Esophagus squamous epithelium (tissue), 5 donors: ENCODE measurements at regions not wholly inside any gene's neighbourhood (a gene's known extent, or its start where the extent isn't known, plus 50 kb on each side); places are given as distances from the start of the nearest gene placed in this dataset.
A peak's percentile ranks its signal among the peaks of the same experiment; 100 is the strongest.
"Not testable (repeated sequence)": the region's sequence is repeated elsewhere in the genome, so short reads cannot be mapped to it uniquely, and the experiment has no call there.

Experiments
- DNase-seq: peaks from one replicate; lab custom pipeline; 2025; lab: John Stamatoyannopoulos, UW
- H3K27ac ChIP-seq, 4 donors: fragments of 200-600 bp; sonication (generic); one replicate each; pipeline ENCODE4 v1.5.1; 2016 to 2019; ENCODE audit warnings: mild to moderate bottlenecking in 1 of 4
- H3K27me3 ChIP-seq, 4 donors: fragments of 200-600 bp; sonication (generic); 1 replicate in 3 of 4; 2 replicates in 1 of 4; pipeline versions ENCODE4 v1.5.1 to v1.6.0; 2017 to 2021; ENCODE audit warnings: antibody characterized with exemption in 1 of 4
- H3K36me3 ChIP-seq, 3 donors: fragments of 200-600 bp; sonication (generic); one replicate each; pipeline ENCODE4 v1.5.1; 2016 to 2019
- H3K4me1 ChIP-seq, 3 donors: fragments of 200-600 bp; sonication (generic); one replicate each; pipeline ENCODE4 v1.5.1; 2017 to 2019
- H3K4me3 ChIP-seq, 4 donors: fragments of 200-600 bp; sonication (generic); 1 replicate in 3 of 4; 2 replicates in 1 of 4; pipeline ENCODE4 v1.5.1; 2016 to 2019; ENCODE audit warnings: mild to moderate bottlenecking in 2 of 4, moderate library complexity in 1 of 4
- H3K9me3 ChIP-seq, 3 donors: fragments of 200-600 bp; sonication (generic); one replicate each; pipeline ENCODE4 v1.5.1; 2016 to 2019
- POLR2A ChIP-seq, 4 donors: fragments of 450-650 bp; IDR thresholded peaks; one replicate each; pipeline ENCODE4 v1.6.1; 2017; ENCODE audit warnings: antibody characterized with exemption in 4 of 4, mild to moderate bottlenecking in 4 of 4, moderate library complexity in 3 of 4
- WGBS, 2 donors: methylation state at CpG; one replicate each; pipeline ENCODE4 v1.1.5; 2018; 5-methylcytosine and 5-hydroxymethylcytosine counted together
- intact Hi-C: fragments of 100-400 bp; cut with DNase I; formaldehyde crosslinking; loops from one replicate; pipeline ENCODE4 v1.15.0; 2022
- TF ChIP-seq, protein P1 (sequence below), 6 experiments: fragments of 450-650 bp in 4 of 6; fragments of 200-600 bp in 2 of 6; sonication (generic) in 2 of 6; IDR thresholded peaks; one replicate each; pipeline ENCODE4 v1.5.1; 2016 to 2019; ENCODE audit warnings: antibody characterized with exemption in 6 of 6, mild to moderate bottlenecking in 4 of 6, moderate library complexity in 4 of 6
- donor health status: DM: yes; HTN: yes; CAD: no.

DNA sequence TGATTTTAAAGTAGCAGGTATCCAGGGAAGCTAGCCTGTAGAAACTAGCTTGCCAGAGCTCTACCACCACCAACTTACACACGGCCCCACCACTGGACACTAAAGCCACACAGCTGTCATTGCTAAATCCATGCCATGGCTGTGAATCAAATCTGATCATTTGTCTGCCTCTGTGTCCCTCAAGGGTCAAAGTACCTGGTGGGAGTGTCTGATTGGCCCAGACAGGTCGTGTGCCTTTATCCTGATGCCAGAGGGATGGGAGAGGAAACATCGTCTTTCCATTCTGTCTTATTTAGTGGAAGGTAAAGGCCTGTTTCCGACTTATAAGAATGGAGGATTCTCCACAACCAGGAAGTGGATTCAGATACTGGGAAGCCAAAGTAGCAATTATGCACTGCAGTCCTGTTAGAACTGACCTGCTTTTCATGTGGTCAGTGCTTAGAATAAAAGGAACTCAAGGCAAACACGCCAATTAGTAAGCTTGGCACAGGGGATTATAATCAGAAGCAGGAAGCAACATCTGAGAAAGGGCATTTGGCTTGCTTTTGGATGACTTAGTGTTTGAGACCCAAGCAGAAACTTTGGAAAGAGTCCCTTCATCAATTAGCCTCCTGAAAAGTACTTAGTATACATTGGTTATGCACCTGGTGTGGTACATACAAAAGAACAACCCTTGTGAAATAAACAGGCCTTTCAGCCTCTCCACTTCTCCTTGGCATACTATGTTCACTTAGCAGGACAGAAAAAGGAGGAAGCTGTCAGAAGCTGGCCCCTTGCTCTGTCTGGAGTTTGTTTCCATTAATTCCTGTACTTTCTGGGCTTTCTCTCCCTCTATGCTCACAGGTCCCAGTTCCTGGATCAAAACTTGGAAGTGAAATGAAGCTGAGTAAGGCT, 192.4 kb downstream of the NUFIP1 start:
- 53 to 73% methylated on average over 4 to 5 of the region's 5 CpGs for WGBS, 2 donors
- peak overlapping the region; percentile 42 to 82 (median 58) for H3K27ac ChIP-seq

DNA sequence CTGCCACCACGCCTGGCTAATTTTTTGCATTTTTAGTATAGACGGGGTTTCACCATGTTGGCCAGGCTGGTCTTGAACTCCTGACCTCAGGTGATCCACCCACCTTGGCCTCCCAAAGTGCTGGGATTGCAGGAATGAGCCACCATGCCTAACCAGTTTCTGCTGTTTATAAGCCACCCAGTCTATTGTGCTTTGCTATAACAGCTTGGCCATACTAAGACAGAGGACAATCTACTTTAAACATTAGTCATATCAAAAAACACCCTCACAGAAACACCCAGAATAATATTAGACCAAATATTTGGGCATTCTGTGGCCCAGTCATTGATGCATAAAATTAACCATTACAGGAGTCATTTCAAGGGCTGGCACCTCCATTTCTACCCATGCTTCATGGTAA, 193.2 kb downstream of the NUFIP1 start:
- H3K4me3 ChIP-seq, H3K27me3 ChIP-seq, H3K9me3 ChIP-seq, DNase-seq, intact Hi-C loops, H3K36me3 ChIP-seq: not testable (repeated sequence)
- WGBS, 2 donors = 47 to 86% methylated on average over 2 of the region's 2 CpGs
- peaks cover 0 to 27% (median 0%) of the 10 kb centered on the region in 3 donors for H3K4me1 ChIP-seq
- H3K27ac ChIP-seq = peak overlapping the region; percentile 38 to 82 (median 60)

More for the DNA sequence above, 192.4 kb downstream of the NUFIP1 start:
- Histone ChIP-seq H3K4me1 (peaks cover 0 to 29% (median 3%) of the 10 kb centered on the region in 3 donors), H3K4me3 (no peak overlapping the region), H3K9me3 (no peaks in the 10 kb centered on the region), H3K27me3 (no peaks in the 10 kb centered on the region), H3K36me3 (no peaks in the 10 kb centered on the region)
- no peak for TF ChIP-seq POLR2A (IDR thresholded peaks at IDR 0.05)
- TF ChIP-seq, protein P1, sequence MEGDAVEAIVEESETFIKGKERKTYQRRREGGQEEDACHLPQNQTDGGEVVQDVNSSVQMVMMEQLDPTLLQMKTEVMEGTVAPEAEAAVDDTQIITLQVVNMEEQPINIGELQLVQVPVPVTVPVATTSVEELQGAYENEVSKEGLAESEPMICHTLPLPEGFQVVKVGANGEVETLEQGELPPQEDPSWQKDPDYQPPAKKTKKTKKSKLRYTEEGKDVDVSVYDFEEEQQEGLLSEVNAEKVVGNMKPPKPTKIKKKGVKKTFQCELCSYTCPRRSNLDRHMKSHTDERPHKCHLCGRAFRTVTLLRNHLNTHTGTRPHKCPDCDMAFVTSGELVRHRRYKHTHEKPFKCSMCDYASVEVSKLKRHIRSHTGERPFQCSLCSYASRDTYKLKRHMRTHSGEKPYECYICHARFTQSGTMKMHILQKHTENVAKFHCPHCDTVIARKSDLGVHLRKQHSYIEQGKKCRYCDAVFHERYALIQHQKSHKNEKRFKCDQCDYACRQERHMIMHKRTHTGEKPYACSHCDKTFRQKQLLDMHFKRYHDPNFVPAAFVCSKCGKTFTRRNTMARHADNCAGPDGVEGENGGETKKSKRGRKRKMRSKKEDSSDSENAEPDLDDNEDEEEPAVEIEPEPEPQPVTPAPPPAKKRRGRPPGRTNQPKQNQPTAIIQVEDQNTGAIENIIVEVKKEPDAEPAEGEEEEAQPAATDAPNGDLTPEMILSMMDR (IDR thresholded peaks at IDR 0.05) = no peak
- DNase-seq = no peak
- intact Hi-C loops = no loop called here

DNA sequence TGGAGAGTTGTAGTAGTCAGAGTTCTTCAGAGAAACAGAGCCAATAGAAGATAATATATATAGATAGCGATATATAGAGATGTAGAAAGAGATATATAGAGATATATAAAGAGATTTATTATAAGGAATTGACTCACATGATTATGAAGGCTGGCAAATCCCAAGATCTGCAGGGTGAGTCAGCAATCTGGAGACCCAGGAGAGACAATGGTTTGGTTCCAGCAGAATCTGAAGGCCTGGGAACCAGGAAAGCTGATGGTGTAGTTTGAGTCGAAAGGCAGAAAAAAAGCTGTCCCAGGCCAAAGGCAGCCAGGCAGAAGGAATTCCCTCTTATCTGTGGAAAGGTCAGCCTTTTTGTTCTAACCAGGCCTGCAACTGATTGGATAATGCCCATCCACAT, 194.1 kb downstream of the NUFIP1 start:
- Histone ChIP-seq H3K9me3 (no peaks in the 10 kb centered on the region), H3K36me3 (no peaks in the 10 kb centered on the region), H3K4me3 (no peak overlapping the region), H3K27me3 (no peaks in the 10 kb centered on the region), H3K4me1 (peaks cover 0 to 34% (median 0%) of the 10 kb centered on the region in 3 donors), H3K27ac (peak overlapping the region in 3 of 4 donors; percentile 25 to 82 (median 58))
- intact Hi-C loops = no loop called here
- WGBS, 2 donors = 79 to 83% methylated on average over 2 of the region's 2 CpGs
- DNase-seq = no peak
- TF ChIP-seq POLR2A (IDR thresholded peaks at IDR 0.05) = no peak
- TF ChIP-seq, protein P1 (IDR thresholded peaks at IDR 0.05) = no peak

DNA sequence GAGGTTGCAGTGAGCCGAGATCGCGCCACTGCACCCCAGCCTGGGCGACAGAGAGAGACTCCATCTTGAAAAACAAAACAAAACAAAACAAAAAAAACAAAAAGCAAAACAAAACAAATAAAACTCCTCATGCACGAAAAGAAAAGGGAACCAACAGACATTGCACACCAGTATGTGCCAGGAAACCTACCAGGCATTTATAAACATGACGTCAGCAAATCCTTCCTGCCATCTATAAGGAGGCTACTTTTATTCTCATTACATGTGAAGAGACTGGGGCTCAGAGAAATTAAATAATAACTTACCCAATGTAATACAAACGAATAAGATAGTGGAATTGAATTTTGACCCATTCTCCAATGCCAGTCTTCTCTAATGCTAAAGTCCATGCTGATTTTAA, 197.2 kb downstream of the NUFIP1 start:
- intact Hi-C loops = no loop called here
- H3K9me3 ChIP-seq = no peaks in the 10 kb centered on the region

DNA sequence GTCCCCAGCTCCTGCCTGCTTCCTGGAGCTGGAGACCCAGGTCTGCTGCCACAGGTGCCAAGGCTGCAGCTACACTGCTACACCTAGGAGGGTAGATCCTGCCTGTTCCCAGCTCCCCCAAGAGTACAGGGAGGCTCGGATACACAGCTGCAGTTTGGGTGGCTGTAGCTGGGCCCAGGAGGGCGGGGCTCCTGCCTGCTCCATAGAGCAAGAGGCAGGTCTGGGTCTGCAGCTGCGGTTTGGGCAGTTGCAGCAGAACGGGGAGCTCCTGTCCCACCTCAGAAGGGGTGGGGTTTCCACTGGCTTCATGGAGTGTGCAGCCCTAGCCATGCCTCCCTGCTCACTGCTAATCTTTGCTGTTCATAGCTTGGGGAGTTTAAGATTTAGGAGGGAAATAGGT, 199.0 kb downstream of the NUFIP1 start:
- H3K27ac ChIP-seq = no peak overlapping the region
- DNase-seq = no peak
- peaks cover 0 to 31% (median 0%) of the 10 kb centered on the region in 3 donors for H3K4me1 ChIP-seq
- H3K27me3 ChIP-seq = no peaks in the 10 kb centered on the region
- WGBS, 2 donors = 20% methylated on average over 1 of the region's 4 CpGs; no CpG with 5 or more reads in 1 of the 2 donors
- no peaks in the 10 kb centered on the region for H3K9me3 ChIP-seq
- intact Hi-C loops = no loop called here
- TF ChIP-seq, protein P1 (IDR thresholded peaks at IDR 0.05) = no peak
- TF ChIP-seq POLR2A (IDR thresholded peaks at IDR 0.05) = no peak
- H3K4me3 ChIP-seq = no peak overlapping the region
- no peaks in the 10 kb centered on the region for H3K36me3 ChIP-seq

More for the DNA sequence above, 197.2 kb downstream of the NUFIP1 start:
- Histone ChIP-seq H3K36me3 (no peaks in the 10 kb centered on the region), H3K27me3 (no peaks in the 10 kb centered on the region), H3K27ac (no peak overlapping the region), H3K4me3 (no peak overlapping the region), H3K4me1 (peaks cover 0 to 39% (median 0%) of the 10 kb centered on the region in 3 donors)
- 81 to 86% methylated on average over 7 of the region's 7 CpGs for WGBS, 2 donors
- no peak for TF ChIP-seq POLR2A (IDR thresholded peaks at IDR 0.05)
- TF ChIP-seq, protein P1 (IDR thresholded peaks at IDR 0.05) = no peak
- no peak for DNase-seq
